ENCODE measurements at regions not wholly inside any gene's neighbourhood (a gene's known extent, or its start where the extent isn't known, plus 50 kb on each side); places are given as distances from the start of the nearest gene placed in this dataset.

- no peaks in the 10 kb centered on the region for H3K36me3 ChIP-seq
- no peak overlapping the region for H3K4me3 ChIP-seq
- intact Hi-C loops (cut with DNase I), result no loop called here
- H3K9ac ChIP-seq (ENCODE audit: low read depth in 2 of 2, low read length in 2 of 2), result no peak overlapping the region
- TF ChIP-seq, protein P1, sequence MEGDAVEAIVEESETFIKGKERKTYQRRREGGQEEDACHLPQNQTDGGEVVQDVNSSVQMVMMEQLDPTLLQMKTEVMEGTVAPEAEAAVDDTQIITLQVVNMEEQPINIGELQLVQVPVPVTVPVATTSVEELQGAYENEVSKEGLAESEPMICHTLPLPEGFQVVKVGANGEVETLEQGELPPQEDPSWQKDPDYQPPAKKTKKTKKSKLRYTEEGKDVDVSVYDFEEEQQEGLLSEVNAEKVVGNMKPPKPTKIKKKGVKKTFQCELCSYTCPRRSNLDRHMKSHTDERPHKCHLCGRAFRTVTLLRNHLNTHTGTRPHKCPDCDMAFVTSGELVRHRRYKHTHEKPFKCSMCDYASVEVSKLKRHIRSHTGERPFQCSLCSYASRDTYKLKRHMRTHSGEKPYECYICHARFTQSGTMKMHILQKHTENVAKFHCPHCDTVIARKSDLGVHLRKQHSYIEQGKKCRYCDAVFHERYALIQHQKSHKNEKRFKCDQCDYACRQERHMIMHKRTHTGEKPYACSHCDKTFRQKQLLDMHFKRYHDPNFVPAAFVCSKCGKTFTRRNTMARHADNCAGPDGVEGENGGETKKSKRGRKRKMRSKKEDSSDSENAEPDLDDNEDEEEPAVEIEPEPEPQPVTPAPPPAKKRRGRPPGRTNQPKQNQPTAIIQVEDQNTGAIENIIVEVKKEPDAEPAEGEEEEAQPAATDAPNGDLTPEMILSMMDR (IDR thresholded peaks at IDR 0.05), result no peak
- no peaks in the 10 kb centered on the region for H3K4me1 ChIP-seq
- no peak overlapping the region for H3K27ac ChIP-seq
- no peaks in the 10 kb centered on the region for H3K9me3 ChIP-seq
- no peaks in the 10 kb centered on the region for H3K27me3 ChIP-seq
- no peak for DNase-seq
Measured at GRCh38 chr12:89279499-89279898, 72.8 kb downstream of the DUSP6 start.

DNA sequence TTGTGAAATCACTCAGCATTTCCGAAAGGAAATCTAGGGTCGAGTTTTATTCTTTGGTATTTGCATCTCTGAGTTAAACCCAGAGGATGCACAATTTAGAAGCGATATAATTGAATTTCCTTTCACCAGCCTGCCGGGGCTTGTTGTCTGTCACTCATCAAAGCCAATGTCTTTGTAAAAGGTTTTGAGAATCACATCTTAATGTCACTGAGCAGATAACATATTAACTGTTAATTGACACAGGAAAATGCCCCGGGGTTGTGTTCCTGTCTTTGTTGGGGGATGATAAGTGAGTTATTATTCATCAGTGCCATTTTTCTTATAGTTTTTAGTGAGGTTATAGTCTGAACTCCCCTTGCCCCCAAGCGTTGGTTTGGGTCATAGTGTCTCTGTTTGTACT is 73.4 kb downstream of the DUSP6 start:
- Histone ChIP-seq H3K4me3 (no peak overlapping the region), H3K27ac (no peak overlapping the region), H3K9me3 (no peaks in the 10 kb centered on the region), H3K27me3 (no peaks in the 10 kb centered on the region), H3K4me1 (no peaks in the 10 kb centered on the region), H3K36me3 (no peaks in the 10 kb centered on the region), H3K9ac (ENCODE audit: low read depth in 2 of 2, low read length in 2 of 2) (no peak overlapping the region)
- intact Hi-C loops (cut with DNase I), result no loop called here
- DNase-seq, result no peak
- TF ChIP-seq, protein P1 (IDR thresholded peaks at IDR 0.05), result no peak

GRCh38 chr12:89278169-89278568 is 74.1 kb downstream of the DUSP6 start:
- no peak for DNase-seq
- TF ChIP-seq, protein P1 (IDR thresholded peaks at IDR 0.05), result no peak
- intact Hi-C loops (cut with DNase I), result no loop called here
- Histone ChIP-seq H3K4me1 (no peaks in the 10 kb centered on the region), H3K9me3 (no peaks in the 10 kb centered on the region), H3K27me3 (no peaks in the 10 kb centered on the region), H3K4me3 (no peak overlapping the region), H3K27ac (no peak overlapping the region), H3K36me3 (no peaks in the 10 kb centered on the region), H3K9ac (ENCODE audit: low read depth in 2 of 2, low read length in 2 of 2) (no peak overlapping the region)

DNA sequence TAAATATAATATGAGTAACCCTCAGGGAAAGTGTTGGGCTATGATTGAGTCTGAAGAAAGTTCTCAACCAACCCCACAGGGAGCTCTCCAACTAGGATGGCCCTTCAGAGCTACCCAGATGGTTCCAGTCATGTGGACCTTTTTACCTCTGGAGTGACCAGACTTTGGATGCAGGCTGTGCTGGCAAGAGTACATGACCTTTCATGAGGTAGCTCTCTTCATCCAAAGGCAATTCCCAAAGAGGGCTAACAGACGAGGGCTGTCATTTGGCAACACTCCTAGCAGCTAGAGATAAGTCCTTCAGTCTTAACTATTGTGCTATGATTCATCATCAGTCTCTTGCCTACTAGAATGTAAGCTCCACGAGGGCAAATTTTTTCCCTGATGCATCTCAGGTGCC is 75.4 kb downstream of the DUSP6 start:
- no peak overlapping the region for H3K9ac ChIP-seq (ENCODE audit: low read depth in 2 of 2, low read length in 2 of 2)
- no peak overlapping the region for H3K27ac ChIP-seq
- intact Hi-C loops (cut with DNase I), result no loop called here
- no peaks in the 10 kb centered on the region for H3K4me1 ChIP-seq
- no peaks in the 10 kb centered on the region for H3K36me3 ChIP-seq
- no peak for DNase-seq
- H3K9me3 ChIP-seq, result no peaks in the 10 kb centered on the region
- H3K4me3 ChIP-seq, result no peak overlapping the region
- H3K27me3 ChIP-seq, result no peaks in the 10 kb centered on the region
- TF ChIP-seq, protein P1 (IDR thresholded peaks at IDR 0.05), result no peak

DNA sequence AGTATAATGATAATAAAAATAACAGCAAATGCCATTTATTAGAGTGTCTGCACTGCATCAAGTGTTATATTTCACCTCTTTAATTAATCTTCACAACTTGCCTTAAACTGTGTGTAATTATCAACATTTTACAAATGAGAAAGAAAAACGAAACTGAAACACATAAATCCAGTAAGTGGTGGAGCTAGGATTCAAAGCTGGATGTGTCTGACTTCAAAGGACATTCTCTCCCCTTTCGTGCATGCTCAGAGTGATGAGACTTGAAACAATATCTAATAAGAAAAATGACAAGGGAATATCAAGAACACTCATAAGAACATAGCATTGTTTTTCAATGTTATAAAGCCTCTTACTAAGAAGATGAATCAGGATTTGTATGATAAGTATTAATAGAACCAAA is 78.8 kb downstream of the DUSP6 start:
- Histone ChIP-seq H3K4me1 (no peaks in the 10 kb centered on the region), H3K27ac (no peak overlapping the region), H3K27me3 (no peaks in the 10 kb centered on the region), H3K9me3 (no peaks in the 10 kb centered on the region), H3K9ac (ENCODE audit: low read depth in 2 of 2, low read length in 2 of 2) (no peak overlapping the region), H3K4me3 (no peak overlapping the region), H3K36me3 (no peaks in the 10 kb centered on the region)
- DNase-seq, result no peak
- TF ChIP-seq, protein P1 (IDR thresholded peaks at IDR 0.05), result no peak
- intact Hi-C loops (cut with DNase I), result no loop called here

- H3K27ac ChIP-seq, result no peak overlapping the region
- H3K4me3 ChIP-seq, result no peak overlapping the region
- no peak for DNase-seq
- no peaks in the 10 kb centered on the region for H3K9me3 ChIP-seq
- no peaks in the 10 kb centered on the region for H3K4me1 ChIP-seq
- H3K9ac ChIP-seq (ENCODE audit: low read depth in 2 of 2, low read length in 2 of 2), result no peak overlapping the region
- TF ChIP-seq, protein P1 (IDR thresholded peaks at IDR 0.05), result no peak
- intact Hi-C loops (cut with DNase I), result no loop called here
- H3K36me3 ChIP-seq, result no peaks in the 10 kb centered on the region
- no peaks in the 10 kb centered on the region for H3K27me3 ChIP-seq
Measured at GRCh38 chr12:89270548-89270947, 81.8 kb downstream of the DUSP6 start.

Measured in colonic mucosa (tissue), 4 donors.